ENCODE measurements at regions not wholly inside any gene's neighbourhood (a gene's known extent, or its start where the extent isn't known, plus 50 kb on each side); places are given as distances from the start of the nearest gene placed in this dataset.
"Not testable (repeated sequence)": the region's sequence is repeated elsewhere in the genome, so short reads cannot be mapped to it uniquely, and the experiment has no call there.

DNA sequence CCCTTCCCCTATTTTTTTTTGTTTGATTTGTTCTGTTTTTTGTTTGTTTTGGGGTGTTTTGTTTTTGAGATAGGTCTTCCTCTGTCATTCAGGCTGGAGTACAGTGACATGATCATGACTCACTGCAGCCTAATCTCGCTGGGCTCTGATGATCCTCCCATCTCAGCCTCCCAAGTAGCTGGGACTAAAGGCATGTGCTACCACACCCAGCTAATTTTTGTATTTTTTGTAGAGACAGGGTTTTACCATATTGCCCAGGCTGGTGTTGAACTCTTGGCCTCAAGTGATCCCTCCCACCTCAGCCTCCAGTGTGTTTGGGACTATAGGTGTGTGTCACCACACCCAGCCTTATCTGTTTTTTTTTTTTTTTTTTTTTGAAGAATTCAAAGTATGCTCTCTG is 605.4 kb downstream of the DNAH5 start:
- no peak for DNase-seq
- Histone ChIP-seq H3K4ac (ENCODE audit: low read depth, low read length) (no peak overlapping the region), H3K18ac (ENCODE audit: insufficient read length, low read depth, low read length) (no peak overlapping the region), H3K79me1 (ENCODE audit: insufficient read depth, low read depth, low read length, poor library complexity, severe bottlenecking) (no peaks in the 10 kb centered on the region), H3K27ac (ENCODE audit: insufficient read length, low read depth, low read length) (no peak overlapping the region), H2BK5ac (ENCODE audit: insufficient read length, low read length) (no peak overlapping the region), H3K9ac (ENCODE audit: extremely low read depth, insufficient read length, low read length) (no peak overlapping the region), H2AFZ (ENCODE audit: low read length) (no peak overlapping the region), H3T11ph (ENCODE audit: low read length) (no peak overlapping the region), H4K91ac (ENCODE audit: insufficient read length, low read depth, low read length) (no peak overlapping the region), H2BK15ac (ENCODE audit: low read depth, low read length) (no peak overlapping the region), H3K9me3 (ENCODE audit: control insufficient read depth, low read depth, low read length) (no peaks in the 10 kb centered on the region), H3K23ac (ENCODE audit: insufficient read length, low read depth, low read length) (no peak overlapping the region), H4K5ac (ENCODE audit: insufficient read length, low read depth, low read length) (no peak overlapping the region), H3K14ac (ENCODE audit: insufficient read depth, low read length) (no peak overlapping the region), H4K8ac (replicated peaks; ENCODE audit: insufficient read length, low read depth, low read length) (no peak overlapping the region), H4K20me1 (ENCODE audit: control insufficient read depth, insufficient read depth, insufficient read length) (no peaks in the 10 kb centered on the region), H2BK20ac (ENCODE audit: low read depth, low read length, poor library complexity, severe bottlenecking) (no peak overlapping the region), H3K27me3 (ENCODE audit: insufficient read depth, low read length) (no peaks in the 10 kb centered on the region), H2AK5ac (ENCODE audit: insufficient read length, low read length) (no peak overlapping the region), H3K79me2 (ENCODE audit: insufficient read depth, low read length) (no peaks in the 10 kb centered on the region), H2BK120ac (ENCODE audit: low read depth, low read length, poor library complexity, severe bottlenecking) (no peak overlapping the region), H3K4me2 (ENCODE audit: insufficient read depth, insufficient read length, low read length) (no peak overlapping the region), H3K56ac (ENCODE audit: insufficient read length, low read depth, low read length) (no peak overlapping the region), H3K23me2 (ENCODE audit: insufficient read length, low read depth, low read length, poor library complexity, severe bottlenecking) (no peaks in the 10 kb centered on the region), H2BK12ac (ENCODE audit: insufficient read length, low read depth, low read length) (no peak overlapping the region), H3K4me1 (ENCODE audit: insufficient read depth, low read length) (no peaks in the 10 kb centered on the region)
- peaks cover 0 to 10% (median 2%) of the 10 kb centered on the region in 3 experiments; a peak in 4 of 7 replicates for H3K36me3 Mint-ChIP-seq (ENCODE audit: insufficient read depth in 1 of 3, low read depth in 3 of 3)
- H3K27me3 Mint-ChIP-seq (ENCODE audit: low read depth): no peaks in the 10 kb centered on the region
- no CpG with 5 or more reads among the region's 1 CpG for WGBS (ENCODE audit: extremely low coverage, insufficient read length, low lambda C conversion rate)
- H3K9me3 Mint-ChIP-seq: peaks cover 14 to 20% of the 10 kb centered on the region in 2 experiments; a peak in 4 of 5 replicates
- TF ChIP-seq, protein P1, sequence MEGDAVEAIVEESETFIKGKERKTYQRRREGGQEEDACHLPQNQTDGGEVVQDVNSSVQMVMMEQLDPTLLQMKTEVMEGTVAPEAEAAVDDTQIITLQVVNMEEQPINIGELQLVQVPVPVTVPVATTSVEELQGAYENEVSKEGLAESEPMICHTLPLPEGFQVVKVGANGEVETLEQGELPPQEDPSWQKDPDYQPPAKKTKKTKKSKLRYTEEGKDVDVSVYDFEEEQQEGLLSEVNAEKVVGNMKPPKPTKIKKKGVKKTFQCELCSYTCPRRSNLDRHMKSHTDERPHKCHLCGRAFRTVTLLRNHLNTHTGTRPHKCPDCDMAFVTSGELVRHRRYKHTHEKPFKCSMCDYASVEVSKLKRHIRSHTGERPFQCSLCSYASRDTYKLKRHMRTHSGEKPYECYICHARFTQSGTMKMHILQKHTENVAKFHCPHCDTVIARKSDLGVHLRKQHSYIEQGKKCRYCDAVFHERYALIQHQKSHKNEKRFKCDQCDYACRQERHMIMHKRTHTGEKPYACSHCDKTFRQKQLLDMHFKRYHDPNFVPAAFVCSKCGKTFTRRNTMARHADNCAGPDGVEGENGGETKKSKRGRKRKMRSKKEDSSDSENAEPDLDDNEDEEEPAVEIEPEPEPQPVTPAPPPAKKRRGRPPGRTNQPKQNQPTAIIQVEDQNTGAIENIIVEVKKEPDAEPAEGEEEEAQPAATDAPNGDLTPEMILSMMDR (conservative IDR thresholded peaks at IDR 0.05): no peak
- no peak overlapping the region for H3K4me3 Mint-ChIP-seq
- H3K4me1 Mint-ChIP-seq: no peaks in the 10 kb centered on the region
- peak overlapping the region in 1 of 3 experiments; percentile 72; a peak in 1 of 7 replicates for H3K27ac Mint-ChIP-seq

DNA sequence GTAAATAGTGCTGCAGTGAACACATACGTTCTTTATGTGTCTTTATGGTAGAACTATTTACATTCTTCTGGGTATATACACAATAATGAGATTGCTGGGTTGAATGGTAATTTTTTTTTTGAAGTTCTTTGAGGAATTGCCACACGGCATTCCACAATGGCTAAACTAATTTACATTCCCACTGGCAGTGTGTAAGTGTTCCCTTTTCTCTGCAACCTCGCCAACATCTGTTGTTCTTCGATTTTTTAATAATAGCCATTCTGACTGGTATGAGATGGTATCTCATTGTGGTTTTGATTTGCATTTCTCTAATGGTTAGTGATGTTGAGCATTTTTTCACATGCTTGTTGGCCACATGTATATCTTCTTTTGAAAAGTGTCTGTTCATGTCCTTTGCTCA is 609.5 kb downstream of the DNAH5 start:
- not testable (repeated sequence) for H2AFZ ChIP-seq (ENCODE audit: low read length); H2BK20ac ChIP-seq (ENCODE audit: low read depth, low read length, poor library complexity, severe bottlenecking); H3K4me3 Mint-ChIP-seq; H3K14ac ChIP-seq (ENCODE audit: insufficient read depth, low read length); H3K79me2 ChIP-seq (ENCODE audit: insufficient read depth, low read length); H4K20me1 ChIP-seq (ENCODE audit: control insufficient read depth, insufficient read depth, insufficient read length); H4K8ac ChIP-seq (replicated peaks; ENCODE audit: insufficient read length, low read depth, low read length); H2BK15ac ChIP-seq (ENCODE audit: low read depth, low read length); H3K9me3 Mint-ChIP-seq; H3K27ac ChIP-seq (ENCODE audit: insufficient read length, low read depth, low read length); H3K36me3 Mint-ChIP-seq (ENCODE audit: insufficient read depth in 1 of 3, low read depth in 3 of 3); H4K5ac ChIP-seq (ENCODE audit: insufficient read length, low read depth, low read length); H3K4me2 ChIP-seq (ENCODE audit: insufficient read depth, insufficient read length, low read length); H3K18ac ChIP-seq (ENCODE audit: insufficient read length, low read depth, low read length); H2AK5ac ChIP-seq (ENCODE audit: insufficient read length, low read length); DNase-seq; H3K56ac ChIP-seq (ENCODE audit: insufficient read length, low read depth, low read length); H3K9me3 ChIP-seq (ENCODE audit: control insufficient read depth, low read depth, low read length); H3K27ac Mint-ChIP-seq; H3T11ph ChIP-seq (ENCODE audit: low read length); H2BK12ac ChIP-seq (ENCODE audit: insufficient read length, low read depth, low read length); H3K4me1 ChIP-seq (ENCODE audit: insufficient read depth, low read length); H2BK120ac ChIP-seq (ENCODE audit: low read depth, low read length, poor library complexity, severe bottlenecking); H4K91ac ChIP-seq (ENCODE audit: insufficient read length, low read depth, low read length); H2BK5ac ChIP-seq (ENCODE audit: insufficient read length, low read length); H3K79me1 ChIP-seq (ENCODE audit: insufficient read depth, low read depth, low read length, poor library complexity, severe bottlenecking); H3K23ac ChIP-seq (ENCODE audit: insufficient read length, low read depth, low read length); H3K27me3 ChIP-seq (ENCODE audit: insufficient read depth, low read length); H3K23me2 ChIP-seq (ENCODE audit: insufficient read length, low read depth, low read length, poor library complexity, severe bottlenecking); H3K27me3 Mint-ChIP-seq (ENCODE audit: low read depth); H3K4me1 Mint-ChIP-seq; H3K9ac ChIP-seq (ENCODE audit: extremely low read depth, insufficient read length, low read length); H3K4ac ChIP-seq (ENCODE audit: low read depth, low read length)
- WGBS (ENCODE audit: extremely low coverage, insufficient read length, low lambda C conversion rate): no CpG with 5 or more reads among the region's 4 CpGs
